ENCODE measurements at regions not wholly inside any gene's neighbourhood (a gene's known extent, or its start where the extent isn't known, plus 50 kb on each side); places are given as distances from the start of the nearest gene placed in this dataset.

GRCh38 chr18:78071166-78071710 lies 821.6 kb downstream of the GALR1 start:
- Mint-ChIP-seq H3K27ac (no peak overlapping the region), H3K4me1 (no peaks in the 10 kb centered on the region), H3K36me3 (no peaks in the 10 kb centered on the region), H3K4me3 (no peak overlapping the region), H3K9me3 (no peaks in the 10 kb centered on the region), H3K27me3 (peaks cover 1% of the 10 kb centered on the region)

GRCh38 chr18:78071776-78072175 lies 822.1 kb downstream of the GALR1 start:
- Mint-ChIP-seq H3K4me3 (no peak overlapping the region), H3K4me1 (no peaks in the 10 kb centered on the region), H3K27ac (no peak overlapping the region), H3K27me3 (peaks cover 1% of the 10 kb centered on the region), H3K9me3 (no peaks in the 10 kb centered on the region), H3K36me3 (no peaks in the 10 kb centered on the region)

- no peaks in the 10 kb centered on the region for H3K36me3 Mint-ChIP-seq
- no peak overlapping the region for H3K27ac Mint-ChIP-seq
- peaks cover 1% of the 10 kb centered on the region for H3K27me3 Mint-ChIP-seq
- no peak overlapping the region for H3K4me3 Mint-ChIP-seq
- no peaks in the 10 kb centered on the region for H3K9me3 Mint-ChIP-seq
- no peaks in the 10 kb centered on the region for H3K4me1 Mint-ChIP-seq
Observed at GRCh38 chr18:78072375-78072774, 822.7 kb downstream of the GALR1 start.

GRCh38 chr18:78073275-78073674 lies 823.6 kb downstream of the GALR1 start:
- Mint-ChIP-seq H3K4me1 (no peaks in the 10 kb centered on the region), H3K27me3 (peaks cover 1% of the 10 kb centered on the region), H3K36me3 (no peaks in the 10 kb centered on the region), H3K27ac (no peak overlapping the region), H3K4me3 (no peak overlapping the region), H3K9me3 (no peaks in the 10 kb centered on the region)

GRCh38 chr18:78074400-78075020 lies 824.9 kb downstream of the GALR1 start:
- H3K4me3 Mint-ChIP-seq = no peak overlapping the region
- no peaks in the 10 kb centered on the region for H3K9me3 Mint-ChIP-seq
- H3K27me3 Mint-ChIP-seq = peaks cover 1% of the 10 kb centered on the region
- no peak overlapping the region for H3K27ac Mint-ChIP-seq
- no peaks in the 10 kb centered on the region for H3K36me3 Mint-ChIP-seq
- H3K4me1 Mint-ChIP-seq = no peaks in the 10 kb centered on the region

GRCh38 chr18:78080081-78080480 lies 830.4 kb downstream of the GALR1 start:
- Mint-ChIP-seq H3K4me3 (no peak overlapping the region), H3K27ac (no peak overlapping the region), H3K4me1 (no peaks in the 10 kb centered on the region), H3K27me3 (peaks cover 1% of the 10 kb centered on the region), H3K9me3 (no peaks in the 10 kb centered on the region), H3K36me3 (no peaks in the 10 kb centered on the region)

- H3K4me1 Mint-ChIP-seq = no peaks in the 10 kb centered on the region
- H3K9me3 Mint-ChIP-seq = no peaks in the 10 kb centered on the region
- no peak overlapping the region for H3K4me3 Mint-ChIP-seq
- no peak overlapping the region for H3K27ac Mint-ChIP-seq
- peaks cover 1% of the 10 kb centered on the region for H3K27me3 Mint-ChIP-seq
- no peaks in the 10 kb centered on the region for H3K36me3 Mint-ChIP-seq
Observed at GRCh38 chr18:78080761-78081160, 831.1 kb downstream of the GALR1 start.

- H3K36me3 Mint-ChIP-seq = no peaks in the 10 kb centered on the region
Observed at GRCh38 chr18:78082816-78083215, 833.2 kb downstream of the GALR1 start.

GRCh38 chr18:78085241-78086185 lies 835.9 kb downstream of the GALR1 start:
- Mint-ChIP-seq H3K4me3 (no peak overlapping the region), H3K4me1 (no peaks in the 10 kb centered on the region), H3K36me3 (no peaks in the 10 kb centered on the region), H3K27ac (no peak overlapping the region), H3K9me3 (no peaks in the 10 kb centered on the region), H3K27me3 (no peaks in the 10 kb centered on the region)

More at GRCh38 chr18:78082816-78083215, 833.2 kb downstream of the GALR1 start:
- no peak overlapping the region for H3K4me3 Mint-ChIP-seq
- no peaks in the 10 kb centered on the region for H3K27me3 Mint-ChIP-seq
- no peaks in the 10 kb centered on the region for H3K4me1 Mint-ChIP-seq
- H3K27ac Mint-ChIP-seq = no peak overlapping the region
- no peaks in the 10 kb centered on the region for H3K9me3 Mint-ChIP-seq

- H3K4me3 Mint-ChIP-seq = no peak overlapping the region
- no peaks in the 10 kb centered on the region for H3K27me3 Mint-ChIP-seq
- no peak overlapping the region for H3K27ac Mint-ChIP-seq
- H3K36me3 Mint-ChIP-seq = no peaks in the 10 kb centered on the region
- no peaks in the 10 kb centered on the region for H3K9me3 Mint-ChIP-seq
- no peaks in the 10 kb centered on the region for H3K4me1 Mint-ChIP-seq
Observed at GRCh38 chr18:78086931-78087330, 837.3 kb downstream of the GALR1 start.

GRCh38 chr18:78087338-78087737 lies 837.7 kb downstream of the GALR1 start:
- H3K36me3 Mint-ChIP-seq = no peaks in the 10 kb centered on the region
- no peak overlapping the region for H3K4me3 Mint-ChIP-seq

GRCh38 chr18:78090584-78090983 lies 840.9 kb downstream of the GALR1 start:
- Mint-ChIP-seq H3K36me3 (no peaks in the 10 kb centered on the region), H3K9me3 (no peaks in the 10 kb centered on the region), H3K4me3 (no peak overlapping the region), H3K27ac (no peak overlapping the region), H3K4me1 (no peaks in the 10 kb centered on the region), H3K27me3 (no peaks in the 10 kb centered on the region)

More at GRCh38 chr18:78087338-78087737, 837.7 kb downstream of the GALR1 start:
- H3K9me3 Mint-ChIP-seq = no peaks in the 10 kb centered on the region
- H3K27me3 Mint-ChIP-seq = no peaks in the 10 kb centered on the region
- H3K4me1 Mint-ChIP-seq = no peaks in the 10 kb centered on the region
- H3K27ac Mint-ChIP-seq = no peak overlapping the region

GRCh38 chr18:78092901-78093300 lies 843.3 kb downstream of the GALR1 start:
- Mint-ChIP-seq H3K27me3 (no peaks in the 10 kb centered on the region), H3K9me3 (peaks cover 5% of the 10 kb centered on the region), H3K36me3 (no peaks in the 10 kb centered on the region), H3K4me3 (no peak overlapping the region), H3K4me1 (no peaks in the 10 kb centered on the region), H3K27ac (no peak overlapping the region)

- Mint-ChIP-seq H3K27ac (no peak overlapping the region), H3K4me3 (no peak overlapping the region), H3K9me3 (peaks cover 5% of the 10 kb centered on the region), H3K27me3 (no peaks in the 10 kb centered on the region), H3K4me1 (no peaks in the 10 kb centered on the region), H3K36me3 (no peaks in the 10 kb centered on the region)
Observed at GRCh38 chr18:78099979-78100588, 850.4 kb downstream of the GALR1 start.

- H3K9me3 Mint-ChIP-seq = peaks cover 5% of the 10 kb centered on the region
- no peaks in the 10 kb centered on the region for H3K36me3 Mint-ChIP-seq
- no peaks in the 10 kb centered on the region for H3K4me1 Mint-ChIP-seq
- H3K4me3 Mint-ChIP-seq = no peak overlapping the region
- H3K27me3 Mint-ChIP-seq = no peaks in the 10 kb centered on the region
- H3K27ac Mint-ChIP-seq = no peak overlapping the region
Observed at GRCh38 chr18:78101091-78101490, 851.4 kb downstream of the GALR1 start.

- Mint-ChIP-seq H3K9me3 (peaks cover 7% of the 10 kb centered on the region), H3K27ac (no peak overlapping the region), H3K4me3 (no peak overlapping the region)
Observed at GRCh38 chr18:78102135-78102534, 852.5 kb downstream of the GALR1 start.

More at GRCh38 chr18:78102135-78102534, 852.5 kb downstream of the GALR1 start:
- H3K4me1 Mint-ChIP-seq = no peaks in the 10 kb centered on the region
- H3K36me3 Mint-ChIP-seq = no peaks in the 10 kb centered on the region
- H3K27me3 Mint-ChIP-seq = no peaks in the 10 kb centered on the region

All from activated naive CD4-positive, alpha-beta T cell treated with anti-CD3 and anti-CD28 coated beads, Interleukin-2, amount 50 U/mL, for 24 hours (primary cell).